COLO829 (cell line): ENCODE measurements at regions not wholly inside any gene's neighbourhood (a gene's known extent, or its start where the extent isn't known, plus 50 kb on each side); places are given as distances from the start of the nearest gene placed in this dataset.
A peak's percentile ranks its signal among the peaks of the same experiment; 100 is the strongest.
"Not testable (repeated sequence)": the region's sequence is repeated elsewhere in the genome, so short reads cannot be mapped to it uniquely, and the experiment has no call there.

Source experiments
- DNase-seq: peaks from one replicate; pipeline ENCODE4 v3.0.0; 2012; ENCODE audit warnings: low spot score

GRCh38 chr1:117314951-117315350, 52.3 kb upstream of the MAN1A2 start:
- DNase-seq, result not testable (repeated sequence)

- DNase-seq, result no peak
Measured at GRCh38 chr1:117313555-117313954, 53.7 kb upstream of the MAN1A2 start.

- peak; percentile 23 for DNase-seq
Measured at GRCh38 chr1:117312453-117313138, 54.7 kb upstream of the MAN1A2 start.

GRCh38 chr1:117308311-117308916, 58.8 kb upstream of the MAN1A2 start:
- no peak for DNase-seq

- DNase-seq, result no peak
Measured at GRCh38 chr1:117301901-117302300, 65.3 kb upstream of the MAN1A2 start.

- not testable (repeated sequence) for DNase-seq
Measured at GRCh38 chr1:117300183-117300582, 67.1 kb upstream of the MAN1A2 start.

- DNase-seq, result no peak
Measured at GRCh38 chr1:117295001-117295400, 72.2 kb upstream of the MAN1A2 start.

- DNase-seq, result peak; percentile 4
Measured at GRCh38 chr1:117290890-117291289, 76.4 kb upstream of the MAN1A2 start.

GRCh38 chr1:117289316-117289870, 77.9 kb upstream of the MAN1A2 start:
- no peak for DNase-seq

- no peak for DNase-seq
Measured at GRCh38 chr1:117286562-117286961, 75.8 kb upstream of the VTCN1 start.

- no peak for DNase-seq
Measured at GRCh38 chr1:117286145-117286544, 75.4 kb upstream of the VTCN1 start.

- DNase-seq, result peak; percentile 63
Measured at GRCh38 chr1:117284399-117285215, 73.9 kb upstream of the VTCN1 start.

- DNase-seq, result no peak
Measured at GRCh38 chr1:117278531-117278930, 67.8 kb upstream of the VTCN1 start.

GRCh38 chr1:117275055-117275454, 64.3 kb upstream of the VTCN1 start:
- no peak for DNase-seq

GRCh38 chr1:117271959-117272358, 61.2 kb upstream of the VTCN1 start:
- no peak for DNase-seq

GRCh38 chr1:117271129-117271528, 60.4 kb upstream of the VTCN1 start:
- DNase-seq, result no peak

- no peak for DNase-seq
Measured at GRCh38 chr1:117270679-117271078, 60.0 kb upstream of the VTCN1 start.

- DNase-seq, result no peak
Measured at GRCh38 chr1:117268535-117269455, 58.1 kb upstream of the VTCN1 start.

GRCh38 chr1:117267232-117267774, 56.6 kb upstream of the VTCN1 start:
- DNase-seq, result no peak

GRCh38 chr1:117262976-117263375, 52.2 kb upstream of the VTCN1 start:
- DNase-seq, result no peak

GRCh38 chr1:117261424-117261785, 50.7 kb upstream of the VTCN1 start:
- DNase-seq, result no peak
